NCI-H146 treated with DMSO at 0.1 percent for 48 hours (cell line): ENCODE measurements at regions not wholly inside any gene's neighbourhood (a gene's known extent, or its start where the extent isn't known, plus 50 kb on each side); places are given as distances from the start of the nearest gene placed in this dataset.

Experiments
- DNase-seq: peaks from one replicate; lab custom pipeline; 2025; ENCODE audit not compliant: unreplicated experiment; lab: John Stamatoyannopoulos, UW

DNA sequence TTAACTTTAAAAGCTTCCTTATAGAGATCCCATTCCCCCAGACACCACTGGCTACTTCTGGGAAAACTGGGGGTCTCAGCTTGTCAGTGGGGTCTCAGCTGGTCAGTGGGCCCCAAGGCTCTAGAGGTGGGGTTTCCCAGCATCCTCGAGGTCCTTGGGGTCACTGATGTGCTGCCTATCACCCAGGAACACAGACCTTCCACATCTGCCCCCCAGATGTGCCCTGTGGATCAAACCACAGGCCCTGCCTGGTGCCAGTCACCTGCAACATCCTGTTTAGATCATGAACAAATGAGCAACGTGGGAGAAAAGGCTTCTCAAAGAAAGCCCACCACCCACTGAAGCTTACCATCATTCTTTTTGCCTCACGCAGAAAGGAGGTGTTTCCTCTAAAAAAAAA lies 165.6 kb upstream of the FSTL4 start:
- no peak for DNase-seq

DNA sequence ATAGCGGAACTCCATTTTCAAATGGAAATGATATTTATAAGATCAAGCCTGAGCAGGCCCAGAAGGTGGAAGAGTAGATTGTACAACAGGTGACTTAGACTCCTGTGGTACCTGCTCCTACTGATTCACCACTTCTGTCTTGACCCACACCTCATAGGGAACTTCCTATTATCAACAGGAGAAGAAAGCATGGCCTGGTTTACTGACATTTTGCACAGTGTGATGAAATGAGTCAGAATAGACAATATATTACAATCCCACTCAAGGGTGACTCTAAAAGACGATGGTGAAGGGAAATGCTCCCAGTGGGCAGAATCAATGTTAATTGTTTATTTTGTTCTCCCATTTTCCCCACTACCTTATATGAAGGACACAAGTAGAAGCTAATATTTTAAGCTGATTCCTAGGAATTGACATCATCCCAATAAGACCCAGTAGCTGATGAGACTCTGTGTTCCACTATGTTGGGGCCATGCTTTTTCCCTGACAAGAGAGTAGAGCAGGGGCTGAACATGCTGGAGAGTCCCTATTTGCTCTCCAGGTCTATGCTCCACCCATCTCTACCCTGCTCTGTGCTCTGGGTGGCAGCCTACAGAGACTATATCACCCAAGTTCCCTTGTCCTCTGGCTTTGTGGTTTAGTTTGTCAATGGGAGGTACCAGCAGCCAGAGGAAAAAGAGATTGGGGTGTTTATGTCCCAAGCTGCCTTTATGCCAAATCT lies 163.4 kb upstream of the FSTL4 start:
- no peak for DNase-seq

DNA sequence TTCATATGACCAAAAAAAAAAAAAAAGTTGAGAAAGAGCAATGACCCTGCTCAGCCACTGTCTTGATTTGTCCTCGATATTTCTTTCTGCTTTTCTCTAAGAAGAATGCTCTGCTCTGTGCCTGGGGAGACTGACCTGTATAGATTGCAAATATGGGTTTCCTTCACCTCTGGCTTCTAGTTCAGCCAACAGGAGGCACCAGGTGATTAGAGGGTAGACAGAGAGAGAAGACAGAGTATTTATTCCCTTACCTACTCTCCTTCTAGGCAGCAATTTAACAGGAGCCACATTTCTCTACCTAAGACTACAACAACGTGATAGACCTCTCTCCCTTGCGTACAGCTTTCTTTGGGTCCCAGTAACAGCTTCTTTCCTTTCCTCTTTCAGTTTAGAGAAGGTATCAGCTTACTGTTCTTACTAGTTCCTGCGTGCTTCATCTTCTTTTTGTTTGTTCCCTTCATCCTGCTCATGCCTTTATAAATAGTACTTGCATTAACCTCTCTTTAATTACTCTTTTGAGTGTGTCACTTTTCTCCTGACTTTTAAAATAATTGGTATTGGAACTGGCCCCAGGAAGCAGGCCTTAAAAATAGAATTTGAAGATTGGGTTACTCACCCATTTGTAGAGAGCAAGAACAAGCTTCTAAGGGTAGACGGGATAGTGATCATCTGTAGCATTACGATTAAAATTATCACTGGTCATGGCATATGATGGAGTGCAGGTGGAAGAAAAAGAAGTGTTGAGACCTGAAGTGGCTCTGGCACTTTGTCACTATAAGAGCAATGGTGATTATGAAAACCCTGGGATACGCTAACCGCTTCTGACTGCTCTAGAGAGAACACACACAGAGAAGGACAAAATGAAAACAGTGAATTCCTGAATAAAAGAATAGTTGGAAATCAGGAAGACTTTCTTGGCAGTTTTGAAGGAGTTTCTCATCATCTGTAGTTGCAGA lies 161.2 kb upstream of the FSTL4 start:
- no peak for DNase-seq

DNA sequence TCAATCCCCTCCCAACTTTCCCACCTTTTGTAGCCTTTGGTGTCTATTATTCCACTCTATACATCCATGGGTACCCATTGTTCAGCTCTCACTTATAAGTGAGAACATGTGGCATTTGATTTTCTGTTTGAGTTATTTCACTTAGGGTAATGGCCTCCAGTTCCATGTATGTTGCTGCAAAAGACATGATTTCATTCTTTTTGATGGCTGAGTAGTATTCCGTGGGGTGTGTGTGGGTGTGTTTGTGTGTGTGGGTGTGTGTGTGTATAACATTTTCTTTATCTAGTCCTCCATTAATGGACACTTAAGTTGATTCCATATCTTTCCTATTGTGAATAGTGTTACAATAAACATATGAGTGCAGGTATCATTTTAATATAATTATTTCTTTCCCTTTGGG lies 157.5 kb upstream of the FSTL4 start:
- DNase-seq: no peak

DNA sequence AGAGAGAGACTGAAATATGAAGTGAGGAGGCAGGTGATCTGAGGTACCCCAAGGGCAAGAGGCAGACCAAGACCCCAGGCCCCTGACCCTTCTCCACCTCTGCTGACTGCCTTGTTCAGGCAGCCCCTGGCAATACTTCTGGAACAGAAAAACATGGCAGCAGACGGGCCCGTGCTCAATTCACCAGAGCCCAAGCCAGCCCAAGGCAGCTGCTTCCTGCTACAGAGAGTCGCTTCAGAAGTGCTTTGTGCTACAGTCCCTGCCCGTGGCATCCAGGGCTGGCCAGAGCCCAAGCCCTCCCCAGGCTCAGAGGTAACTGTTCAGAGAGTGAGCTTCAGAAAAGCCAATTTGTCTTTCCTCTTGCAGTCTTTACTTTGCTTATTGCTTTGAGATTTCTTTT lies 151.4 kb upstream of the FSTL4 start:
- DNase-seq: no peak

DNA sequence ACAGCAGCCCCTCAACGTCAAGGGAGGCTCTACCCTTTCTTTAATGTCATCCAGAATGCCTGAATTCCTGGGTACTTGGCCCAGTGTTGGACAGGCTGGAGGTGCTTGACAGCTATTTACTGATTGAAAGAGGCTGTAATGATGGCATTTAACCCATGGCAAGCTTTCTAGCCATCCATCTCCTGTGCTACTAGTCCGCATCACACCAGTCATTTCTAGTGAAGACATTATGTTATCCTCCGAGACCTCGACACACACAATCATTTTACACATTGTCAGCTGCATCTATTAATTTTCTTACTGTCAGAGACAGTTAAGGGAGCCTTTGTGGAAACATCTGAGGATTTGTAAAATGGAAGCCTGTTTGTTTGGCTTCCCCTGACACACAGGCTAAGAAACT lies 149.3 kb upstream of the FSTL4 start:
- no peak for DNase-seq

DNA sequence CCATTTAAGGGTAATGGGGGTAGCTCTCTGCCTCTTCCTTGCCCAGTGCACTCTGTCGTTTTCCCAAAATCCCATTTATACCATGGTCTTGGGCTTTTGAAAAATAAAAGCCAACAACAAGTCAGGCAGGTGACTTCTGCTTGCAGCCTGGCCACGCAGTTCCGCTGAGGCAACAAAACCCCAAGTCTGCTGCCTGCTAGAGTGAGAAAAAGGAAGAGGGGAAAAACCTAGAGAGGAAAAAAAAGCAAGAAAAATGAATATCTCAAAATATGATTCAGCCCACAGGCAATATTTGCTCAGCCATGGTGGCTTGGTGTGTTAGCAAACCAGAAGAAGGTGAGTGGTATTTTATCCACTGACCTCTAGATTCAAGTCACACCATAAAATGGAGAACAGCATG lies 148.2 kb upstream of the FSTL4 start:
- DNase-seq: no peak

DNA sequence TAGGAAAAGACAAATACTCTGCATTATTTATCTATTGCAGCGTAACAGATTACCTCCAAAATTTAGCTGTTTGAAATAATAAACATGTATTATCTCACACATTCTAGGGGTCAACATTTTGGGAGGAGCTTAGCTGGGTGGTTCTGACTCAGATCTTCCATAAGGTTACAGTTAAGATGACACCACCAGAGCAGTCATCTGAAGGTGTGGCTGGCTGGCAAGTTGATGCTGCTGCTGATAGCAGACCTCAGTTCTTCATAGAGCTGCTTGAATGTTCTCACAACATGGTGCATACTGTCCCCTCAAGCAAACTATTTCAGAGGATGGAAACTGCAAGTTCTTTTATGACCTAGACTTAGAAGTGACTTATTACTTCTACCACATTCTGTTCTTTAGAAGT lies 146.3 kb upstream of the FSTL4 start:
- DNase-seq: no peak

DNA sequence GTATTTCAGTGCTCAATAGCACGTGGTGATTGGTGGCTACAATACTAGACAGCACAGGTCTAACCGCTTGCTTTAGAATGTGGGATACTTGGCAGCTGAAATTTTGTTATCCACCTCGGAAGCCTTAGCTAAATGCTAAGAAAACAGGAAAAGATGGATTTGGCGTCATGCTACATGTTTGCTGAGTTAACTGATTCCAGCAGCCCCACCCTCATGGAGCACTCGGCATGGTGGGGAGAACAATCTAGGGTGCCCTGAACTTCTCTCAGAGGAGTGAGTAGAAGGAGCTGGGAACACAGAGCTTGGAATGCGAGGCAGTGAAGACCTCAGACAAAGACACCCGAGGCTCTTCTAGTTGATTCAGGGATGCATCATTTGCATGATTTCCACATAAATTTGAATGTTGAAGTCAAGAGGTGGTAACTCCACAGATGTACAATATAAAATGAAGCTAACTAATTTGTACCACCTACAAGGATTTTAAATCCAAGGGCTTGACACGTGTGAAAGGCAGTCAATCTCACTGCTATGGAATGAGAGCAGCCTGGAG lies 145.1 kb upstream of the FSTL4 start:
- DNase-seq: no peak

DNA sequence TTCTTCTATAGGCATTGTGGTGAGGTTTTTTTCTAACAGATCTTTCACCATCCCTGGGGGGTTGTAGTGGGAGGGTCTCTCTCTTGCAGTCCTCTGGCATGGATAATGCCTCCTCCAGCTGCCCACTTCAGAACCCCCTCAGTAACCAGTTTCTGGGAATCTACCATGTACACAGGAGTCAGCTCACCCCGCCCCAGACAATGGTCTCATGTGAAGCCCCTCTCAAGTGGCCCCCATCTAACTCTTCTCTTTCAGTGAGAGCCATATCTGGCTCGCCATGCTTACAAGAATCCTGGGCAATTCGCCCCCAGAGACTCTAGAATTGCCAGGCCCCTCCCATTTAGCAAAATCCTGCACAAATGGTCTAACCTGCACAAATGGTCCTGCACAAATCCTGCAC lies 144.4 kb upstream of the FSTL4 start:
- no peak for DNase-seq

DNA sequence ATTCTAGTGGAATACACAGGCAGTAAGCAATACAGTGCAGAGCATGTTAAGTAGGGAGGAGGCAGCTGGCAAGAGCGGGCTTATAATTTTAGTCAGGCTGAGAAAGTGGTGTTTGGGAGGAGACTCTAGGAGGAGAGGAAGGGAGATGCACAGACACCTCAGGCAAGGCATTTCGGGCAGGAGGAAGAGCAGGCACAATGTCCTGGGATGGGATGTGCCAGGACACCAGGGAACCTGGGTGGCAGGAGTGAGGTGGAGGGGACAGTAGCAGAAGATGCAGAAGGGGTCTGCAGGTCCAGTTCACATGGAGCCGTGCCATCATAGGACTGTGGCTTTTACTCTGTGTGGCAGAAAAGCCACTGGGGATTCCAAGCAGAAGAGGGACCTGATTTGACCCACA lies 143.7 kb upstream of the FSTL4 start:
- no peak for DNase-seq

DNA sequence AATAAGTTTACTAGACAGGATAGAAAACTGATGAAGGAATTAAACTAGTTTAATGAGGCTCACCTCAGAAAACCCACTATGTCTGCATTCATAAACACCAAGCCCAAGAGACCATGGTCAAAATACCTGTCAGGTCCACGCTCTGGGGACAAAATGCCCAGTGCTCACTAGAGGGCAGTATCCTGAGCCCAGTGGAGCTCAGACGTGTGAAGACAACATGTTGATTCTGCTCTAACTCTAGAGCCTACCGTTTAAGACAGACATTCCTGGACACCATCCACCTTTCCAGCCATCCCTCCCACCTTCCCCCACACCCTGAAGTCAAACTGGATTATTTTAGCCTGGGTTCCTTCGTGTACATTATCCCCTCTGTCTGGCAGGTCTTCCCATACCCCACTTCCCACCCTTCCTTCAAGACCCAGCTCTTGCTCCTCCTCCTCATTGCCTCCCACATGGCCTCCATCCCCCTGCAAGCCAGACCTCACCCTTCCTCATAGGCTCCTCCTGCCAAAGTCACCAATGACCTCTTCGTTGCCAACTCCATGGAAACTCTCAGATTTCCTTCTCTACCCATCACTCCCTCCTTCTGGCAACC lies 142.3 kb upstream of the FSTL4 start:
- DNase-seq: no peak

DNA sequence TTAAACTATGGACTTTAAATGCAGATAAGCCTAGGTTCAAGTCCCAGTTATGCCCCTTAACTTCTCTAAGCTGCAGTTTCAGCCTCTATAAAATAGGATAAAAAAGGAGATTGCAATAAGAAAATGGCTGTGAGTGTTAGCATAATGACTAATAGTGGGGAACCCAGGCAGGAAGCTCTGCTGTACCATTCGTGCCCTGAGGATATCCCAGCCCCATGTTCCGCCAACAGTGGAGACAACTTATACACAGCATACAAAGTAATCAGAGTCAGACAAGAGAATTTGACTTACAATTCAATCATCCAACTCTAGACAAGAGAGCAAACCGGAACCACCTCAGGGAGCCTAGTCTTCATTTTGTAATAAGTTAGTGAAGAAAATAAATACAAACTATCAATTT lies 141.5 kb upstream of the FSTL4 start:
- DNase-seq: no peak

DNA sequence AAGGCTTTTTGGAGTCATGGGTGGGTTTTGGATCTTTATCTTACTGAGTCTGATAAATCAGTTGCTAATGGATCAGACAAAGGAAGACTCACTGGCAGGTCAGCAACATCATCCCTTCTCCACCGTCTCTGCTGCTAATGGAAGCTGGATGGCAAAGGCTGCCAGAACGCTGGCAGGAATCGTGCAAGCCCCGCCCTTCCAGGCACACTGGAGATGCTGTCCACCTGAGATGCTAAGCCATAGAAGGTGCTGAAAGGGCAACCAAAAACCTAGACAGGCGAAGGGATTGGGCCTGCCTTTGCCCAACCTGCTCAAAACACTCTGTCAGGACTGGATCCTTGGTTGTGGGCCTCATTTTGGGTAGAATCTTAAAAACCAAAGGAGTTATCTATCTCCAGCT lies 139.5 kb upstream of the FSTL4 start:
- no peak for DNase-seq

DNA sequence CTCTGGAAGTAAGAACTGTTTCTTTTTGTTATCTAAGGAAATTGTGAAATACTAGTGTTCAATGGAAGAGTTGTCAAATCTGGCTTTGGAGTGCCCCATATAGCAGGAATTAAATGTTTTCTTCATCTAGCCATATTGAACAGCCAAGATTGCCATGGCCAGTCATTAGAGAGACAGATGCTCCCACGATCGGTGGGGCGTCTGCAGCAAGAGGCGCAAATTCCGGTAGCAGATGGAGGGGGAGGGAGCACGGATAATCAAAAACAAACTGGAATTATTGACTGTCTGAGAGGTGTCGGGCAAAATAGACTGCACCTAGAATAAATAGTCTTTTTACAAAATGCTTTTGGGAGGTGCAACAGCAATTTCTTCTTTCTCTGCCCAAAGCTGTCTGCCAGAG lies 139.1 kb upstream of the FSTL4 start:
- DNase-seq: no peak

DNA sequence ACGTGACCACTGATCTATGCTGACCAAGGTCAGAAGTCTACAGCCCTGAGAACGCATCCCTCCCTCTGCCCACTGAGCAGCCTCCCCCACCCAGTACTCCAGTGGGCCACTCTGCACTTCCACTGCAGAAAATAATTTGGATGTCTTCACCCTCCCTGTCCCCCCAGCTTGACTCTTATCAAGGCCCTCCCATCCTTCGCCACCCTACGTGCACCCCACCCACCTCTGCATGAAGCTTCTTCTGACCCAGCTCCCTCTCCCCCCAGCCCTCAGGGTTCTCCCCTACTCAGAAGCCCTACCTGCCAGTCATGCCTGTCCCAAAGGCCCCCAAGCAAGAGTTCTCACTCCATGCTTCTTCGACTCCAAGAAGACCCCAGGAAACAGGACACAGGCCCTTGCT lies 138.5 kb upstream of the FSTL4 start:
- DNase-seq: no peak

DNA sequence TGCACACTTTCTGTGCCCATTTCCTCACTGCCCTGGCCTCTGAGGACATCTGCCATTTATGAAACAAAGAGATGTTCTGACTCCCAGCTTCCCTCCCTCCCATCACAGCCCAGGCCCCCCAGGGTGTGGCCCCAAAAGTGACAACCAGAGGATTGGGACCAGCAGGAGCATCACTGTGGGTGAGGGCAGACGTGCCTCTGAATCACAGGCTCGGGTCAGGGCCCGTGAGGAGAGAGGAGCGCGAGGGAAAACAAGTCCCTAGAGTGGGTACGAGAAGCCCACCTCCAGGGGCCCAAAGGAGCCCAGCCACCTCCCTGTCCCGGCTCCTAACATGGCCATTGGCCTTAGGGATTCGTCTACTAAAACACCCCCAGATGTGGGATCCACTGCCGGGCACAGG lies 138.0 kb upstream of the FSTL4 start:
- no peak for DNase-seq

DNA sequence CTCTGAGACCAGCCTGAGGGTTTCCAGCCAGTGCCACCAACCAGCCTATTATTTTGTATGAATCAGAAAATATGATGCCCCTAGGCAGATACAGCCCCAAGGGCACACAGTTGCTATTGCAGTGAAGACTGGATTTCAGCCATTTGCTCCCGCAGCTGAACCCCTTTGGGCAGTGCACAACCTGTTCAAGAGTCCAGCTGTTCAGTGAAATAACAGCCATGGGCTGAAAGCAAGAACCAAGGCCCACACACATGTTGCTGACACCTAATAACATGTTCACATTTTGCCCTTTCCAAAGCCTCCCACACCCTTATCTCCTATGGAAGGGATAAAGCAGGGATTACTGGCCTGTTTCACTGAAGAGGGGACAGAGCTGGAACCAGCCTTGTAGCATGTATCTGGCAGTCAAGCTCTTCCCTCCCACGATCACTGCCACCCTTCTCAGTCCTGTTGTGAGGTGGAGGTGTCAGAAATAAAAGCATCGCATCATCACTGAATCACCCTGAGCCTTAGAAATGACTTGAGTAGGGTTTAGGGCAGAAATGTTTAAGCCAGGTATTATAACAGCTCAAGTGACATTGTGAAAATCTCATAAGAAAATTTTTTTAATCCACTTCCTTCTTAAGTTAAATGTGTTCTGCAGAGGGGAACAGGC lies 137.1 kb upstream of the FSTL4 start:
- DNase-seq: no peak

DNA sequence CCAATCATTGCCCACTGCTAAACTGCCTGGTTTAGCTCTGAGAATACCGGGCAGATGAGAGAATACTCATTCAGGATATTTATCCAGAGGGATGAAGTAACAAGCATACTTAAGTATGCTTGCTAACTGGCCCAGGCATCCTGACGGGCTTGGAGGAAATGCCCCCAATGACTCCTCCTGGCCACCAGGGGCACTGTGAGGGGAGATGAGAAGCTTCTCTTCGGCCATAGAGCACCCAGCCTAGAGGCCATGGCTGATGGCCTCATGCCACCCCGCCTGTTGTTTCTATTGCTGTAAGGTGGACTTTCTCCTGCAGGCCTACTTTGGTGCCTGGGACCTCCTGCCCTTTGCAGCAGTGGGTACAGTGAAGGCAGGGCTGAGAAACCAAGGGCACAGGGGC lies 134.5 kb upstream of the FSTL4 start:
- no peak for DNase-seq

DNA sequence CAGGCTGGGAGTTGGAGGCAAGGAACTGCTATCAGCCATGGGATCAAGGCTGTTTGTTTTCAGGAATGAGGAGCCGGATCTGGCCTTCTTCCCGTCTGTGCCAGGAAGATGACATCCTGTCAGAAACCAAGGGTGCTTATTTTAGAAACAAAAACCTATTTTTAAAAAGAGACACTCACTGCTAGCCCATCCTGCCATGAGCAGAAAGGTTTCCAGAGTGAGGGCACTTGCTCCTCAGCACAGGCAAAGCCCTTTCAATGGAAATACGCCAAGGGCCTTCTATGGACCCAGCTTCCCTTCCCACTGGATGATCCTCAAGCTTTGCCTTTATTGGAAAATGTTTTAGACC lies 132.6 kb upstream of the FSTL4 start:
- no peak for DNase-seq
